ENCODE measurements at regions not wholly inside any gene's neighbourhood (a gene's known extent, or its start where the extent isn't known, plus 50 kb on each side); places are given as distances from the start of the nearest gene placed in this dataset.
"Not testable (repeated sequence)": the region's sequence is repeated elsewhere in the genome, so short reads cannot be mapped to it uniquely, and the experiment has no call there.

DNA sequence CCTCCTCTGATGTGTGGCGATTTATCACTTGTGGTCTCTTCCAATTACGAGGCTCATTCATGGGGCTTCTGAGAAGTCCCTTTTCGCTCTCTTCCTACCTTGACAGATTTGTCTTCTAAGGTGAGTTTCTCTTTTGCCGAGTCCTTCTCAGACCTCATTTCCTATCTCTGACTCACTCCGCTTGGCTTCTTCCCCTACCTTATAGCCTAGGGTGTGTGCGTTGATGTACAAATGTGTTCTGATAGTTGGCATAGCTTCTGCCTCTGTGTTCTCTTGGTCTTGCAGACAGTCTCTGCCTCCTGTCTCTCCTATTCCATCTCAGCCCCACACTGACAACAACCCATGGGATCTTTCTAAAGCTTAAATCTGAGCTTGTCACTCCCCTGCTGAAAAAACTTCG, 56.9 kb upstream of the SHB start:
- TF ChIP-seq ZFX (IDR thresholded peaks at IDR 0.05) = no peak
- no peak for TF ChIP-seq CTCF (conservative IDR thresholded peaks at IDR 0.05)
- no peak overlapping the region for H3K27ac ChIP-seq

- H3K27ac ChIP-seq = not testable (repeated sequence)
Observed at GRCh38 chr9:38123359-38123758, 54.3 kb upstream of the SHB start.

DNA sequence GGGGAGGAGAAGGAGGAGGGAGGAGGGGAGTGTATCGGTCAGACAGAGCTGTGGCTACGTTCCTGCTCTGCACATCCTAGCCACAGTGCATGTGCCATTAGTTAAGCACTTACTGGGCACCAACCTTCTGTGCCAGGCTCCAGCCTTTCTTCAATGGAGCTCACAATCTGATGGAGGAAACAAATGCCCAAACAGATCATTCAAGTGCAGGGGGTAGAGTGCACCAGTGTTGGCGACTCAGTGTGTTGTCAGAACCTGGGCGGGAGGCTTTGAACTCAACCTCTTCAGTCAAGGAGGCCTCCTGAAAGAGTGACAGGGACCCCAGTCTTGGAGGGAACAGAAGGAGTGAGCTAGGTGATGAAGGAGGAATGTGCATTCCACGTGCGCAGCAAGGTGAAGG, 51.9 kb upstream of the SHB start:
- TF ChIP-seq CTCF (conservative IDR thresholded peaks at IDR 0.05) (no peak), ZFX (IDR thresholded peaks at IDR 0.05) (no peak)
- H3K27ac ChIP-seq = no peak overlapping the region

DNA sequence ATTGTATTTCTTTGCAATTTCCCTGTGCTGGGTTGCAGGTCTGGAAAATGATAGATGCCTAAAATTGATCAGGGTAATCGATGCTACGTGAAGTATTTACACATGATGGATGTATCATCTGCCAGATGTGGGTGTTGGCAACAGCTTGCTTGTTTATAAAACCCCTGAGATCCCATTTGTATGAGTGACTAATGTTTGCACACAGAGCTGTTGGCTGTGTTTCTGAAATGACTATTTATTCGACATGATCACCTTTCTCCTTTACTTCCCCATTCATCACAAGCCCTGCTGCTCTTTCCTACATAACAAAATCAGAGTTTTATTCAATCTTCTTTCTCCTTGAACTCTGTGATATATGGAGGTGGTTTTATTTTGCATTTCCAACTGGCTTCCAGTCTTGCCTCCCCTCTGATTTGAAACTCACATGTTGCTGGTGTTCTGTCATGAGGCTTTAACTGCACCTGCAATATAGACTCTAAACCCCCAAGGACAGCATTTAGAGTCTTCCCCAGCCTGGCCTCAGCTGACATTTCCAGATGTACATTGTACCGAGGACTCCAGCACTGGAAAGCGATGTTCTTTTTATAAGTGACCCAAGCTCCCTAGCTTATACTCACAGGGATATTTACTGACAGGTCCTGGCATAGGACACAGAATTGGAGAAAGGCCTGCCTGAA, 50.7 kb upstream of the SHB start:
- H3K27ac ChIP-seq = no peak overlapping the region
- TF ChIP-seq ZFX (IDR thresholded peaks at IDR 0.05) (no peak), CTCF (conservative IDR thresholded peaks at IDR 0.05) (no peak)

DNA sequence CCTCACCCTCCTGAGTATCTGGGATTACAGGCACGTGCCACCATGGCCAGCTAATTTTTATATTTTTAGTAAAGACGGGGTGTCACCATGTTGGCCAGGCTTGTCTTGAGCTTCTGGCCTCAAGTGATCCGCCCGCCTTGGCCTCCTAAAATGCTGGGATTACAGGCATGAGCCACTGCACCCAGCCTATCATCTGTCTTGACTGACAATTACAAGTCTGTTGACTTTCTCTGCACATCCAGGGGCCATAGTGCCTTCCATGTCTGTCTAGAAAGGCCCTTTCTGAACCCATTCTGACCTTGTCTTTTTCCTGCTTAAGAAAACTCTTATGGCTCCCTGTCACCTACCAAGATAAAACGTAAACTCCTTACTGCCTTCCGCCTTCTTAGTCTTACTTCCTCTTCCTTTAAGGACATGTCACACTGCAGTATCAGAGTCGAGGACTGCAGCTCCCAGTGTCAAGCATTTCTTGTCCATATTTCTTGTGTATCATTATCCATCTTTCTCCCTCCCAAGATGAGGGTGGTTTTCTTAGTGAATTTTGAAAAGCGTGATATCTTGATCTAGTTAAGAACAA, 49.9 kb upstream of the SHB start:
- TF ChIP-seq ZFX (IDR thresholded peaks at IDR 0.05) = no peak
- no peak for TF ChIP-seq CTCF (conservative IDR thresholded peaks at IDR 0.05)
- no peak overlapping the region for H3K27ac ChIP-seq
